Activated T-cell treated with anti-CD3 and anti-CD28 coated beads for 4 hours (primary cell): ENCODE measurements at regions not wholly inside any gene's neighbourhood (a gene's known extent, or its start where the extent isn't known, plus 50 kb on each side); places are given as distances from the start of the nearest gene placed in this dataset.
A peak's percentile ranks its signal among the peaks of the same experiment; 100 is the strongest.
"Not testable (repeated sequence)": the region's sequence is repeated elsewhere in the genome, so short reads cannot be mapped to it uniquely, and the experiment has no call there.

Experiments
- DNase-seq: peaks from one replicate; pipeline ENCODE4 v3.0.0-alpha.2; 2020

DNA sequence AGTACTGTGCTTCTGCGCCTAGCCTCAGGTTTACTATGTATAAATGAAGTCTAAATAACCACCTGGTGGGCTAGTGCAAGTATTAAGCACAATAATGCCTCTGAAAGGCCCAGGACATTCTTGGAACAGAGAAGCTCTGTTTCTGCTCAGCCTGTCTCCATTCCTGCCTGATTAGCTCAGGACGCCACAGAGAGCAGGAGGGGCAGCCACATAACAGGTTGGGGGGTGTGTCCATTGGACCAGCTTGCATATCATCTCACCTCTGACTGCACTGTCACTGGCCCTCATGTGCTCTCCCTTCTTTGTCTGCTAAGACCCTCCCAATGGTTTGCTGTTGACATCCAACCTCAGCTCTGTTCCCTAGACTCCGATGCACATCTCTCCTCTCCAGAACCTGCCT, 52.8 kb upstream of the IKZF1 start:
- DNase-seq = no peak

DNA sequence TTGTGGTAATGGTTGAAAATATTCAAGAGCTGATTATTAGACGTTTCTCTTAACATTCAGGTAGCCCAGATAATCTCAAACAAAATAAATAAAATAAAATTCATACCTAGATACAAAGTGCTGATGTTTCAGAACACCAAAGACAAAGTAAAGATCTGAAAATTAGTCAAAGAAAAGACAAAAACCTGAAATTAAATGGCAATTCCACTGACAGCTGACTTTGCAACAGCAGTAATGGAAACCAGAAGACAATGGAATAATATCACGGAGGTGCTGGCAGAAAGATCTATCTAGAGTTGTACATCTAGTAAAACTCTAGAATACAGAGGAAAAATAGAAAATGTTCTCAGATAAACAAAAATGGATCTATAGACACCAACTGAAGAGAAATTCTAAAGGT, 58.0 kb upstream of the IKZF1 start:
- DNase-seq = no peak

DNA sequence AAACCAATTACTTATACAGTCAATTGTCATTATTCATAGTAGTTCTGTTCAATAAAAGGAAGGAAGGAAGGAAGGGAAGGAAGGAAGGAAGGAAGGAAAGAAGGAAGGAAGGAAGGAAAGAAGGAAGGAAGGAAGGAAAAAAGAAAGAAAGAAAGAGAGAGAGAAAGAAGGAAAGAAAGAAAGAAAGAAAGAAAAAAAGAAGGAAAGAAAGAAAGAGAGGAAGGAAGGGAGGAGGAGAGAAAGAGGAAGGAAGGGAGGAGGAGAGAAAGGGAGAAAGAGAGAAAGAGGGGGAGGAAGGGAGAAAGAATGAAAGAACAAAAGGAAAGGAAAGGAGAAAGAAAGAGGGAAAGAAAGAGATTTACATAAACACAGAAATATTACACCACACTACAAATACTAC, 62.4 kb upstream of the IKZF1 start:
- not testable (repeated sequence) for DNase-seq

DNA sequence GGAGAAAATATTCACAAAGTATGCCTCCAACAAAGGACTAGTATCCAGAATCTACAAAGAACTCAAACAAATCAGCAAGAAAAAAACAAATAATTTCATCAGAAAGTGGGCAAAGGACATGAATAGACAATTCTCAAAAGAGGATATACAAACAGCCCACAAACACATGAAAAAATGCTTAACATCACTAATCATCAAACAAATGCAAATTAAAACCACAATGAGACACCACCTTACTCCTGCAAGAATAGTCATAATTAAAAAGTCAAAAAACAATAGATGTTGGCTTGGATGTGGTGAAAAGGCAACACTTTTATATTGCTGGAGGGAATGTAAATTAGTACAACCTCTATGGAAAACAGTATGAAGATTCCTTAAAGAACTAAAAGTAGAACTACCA, 63.8 kb upstream of the IKZF1 start:
- not testable (repeated sequence) for DNase-seq

DNA sequence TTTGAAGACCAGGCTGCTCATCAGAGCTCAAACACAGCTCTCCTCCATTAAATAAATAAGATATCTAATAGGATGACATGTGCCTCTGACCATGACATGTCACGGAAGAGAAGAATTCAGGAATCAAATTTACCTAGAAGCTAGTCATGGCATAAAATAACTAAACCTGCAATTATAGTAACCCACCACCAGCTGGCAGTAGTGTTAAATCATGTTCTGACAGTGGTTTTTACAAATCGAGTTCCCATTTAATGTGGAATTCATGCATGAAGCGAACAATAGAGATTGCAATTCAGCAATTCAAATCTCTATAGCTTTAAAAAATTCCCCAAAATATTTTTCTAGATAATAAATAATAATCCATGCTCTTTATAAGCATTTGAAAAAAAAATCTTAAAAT, 74.6 kb upstream of the IKZF1 start:
- DNase-seq = no peak

DNA sequence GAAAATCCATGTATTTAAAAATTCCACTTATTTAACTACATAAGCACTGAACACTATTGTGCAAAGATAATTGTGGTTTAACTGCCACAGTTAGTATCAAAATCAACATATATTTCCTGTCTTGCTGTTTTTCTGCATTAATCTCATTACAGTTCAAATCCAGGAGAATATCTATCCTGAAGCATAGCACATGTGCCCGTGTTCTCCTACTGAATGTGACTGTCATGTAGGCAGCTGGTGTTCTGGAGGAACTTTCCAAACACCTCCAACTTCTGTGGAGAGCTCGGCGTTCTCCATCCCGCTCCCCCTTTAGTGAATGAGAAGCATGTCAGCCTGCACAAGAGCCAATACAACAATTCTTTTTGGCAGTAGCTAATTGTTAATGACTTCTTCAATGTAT, 76.4 kb upstream of the IKZF1 start:
- no peak for DNase-seq

DNA sequence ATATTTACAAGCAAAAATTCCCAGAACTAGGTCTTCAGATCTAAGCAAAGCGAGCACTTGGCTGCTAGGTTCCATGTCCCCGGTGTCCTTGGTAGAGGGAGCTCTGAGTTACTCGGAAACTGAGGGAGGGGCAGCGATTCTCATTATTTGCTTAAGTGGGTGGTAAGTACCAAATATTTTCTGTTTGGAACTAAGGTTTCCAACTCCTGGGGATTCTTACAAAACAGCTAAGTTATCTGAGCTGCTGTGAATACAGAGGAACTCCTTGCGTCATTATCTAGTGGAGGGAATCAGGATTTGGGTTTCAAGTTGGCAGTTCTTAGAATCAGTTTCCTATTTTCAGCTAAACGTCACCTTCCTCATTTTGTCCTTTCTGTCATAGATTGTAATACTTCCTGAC, 76.8 kb upstream of the IKZF1 start:
- DNase-seq = no peak

DNA sequence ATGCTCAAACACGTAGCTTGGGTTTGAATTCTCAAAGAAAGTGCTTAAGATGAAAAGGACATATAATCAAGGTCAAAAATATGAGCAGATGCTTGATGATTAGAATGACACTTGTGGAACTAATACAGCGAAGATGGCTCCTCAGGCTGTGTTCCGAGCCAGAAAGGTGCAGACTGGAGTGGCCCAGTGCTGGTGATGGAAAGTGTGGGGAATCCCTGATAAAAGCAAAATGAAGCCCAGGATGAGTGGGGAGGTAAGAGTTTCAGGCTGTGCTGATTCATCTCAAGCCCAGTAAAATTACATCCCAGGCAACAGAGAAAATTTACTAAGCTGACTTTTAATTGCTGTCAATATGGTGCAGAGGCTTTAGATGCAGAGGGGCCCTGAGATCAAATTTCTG, 77.8 kb upstream of the IKZF1 start:
- no peak for DNase-seq

DNA sequence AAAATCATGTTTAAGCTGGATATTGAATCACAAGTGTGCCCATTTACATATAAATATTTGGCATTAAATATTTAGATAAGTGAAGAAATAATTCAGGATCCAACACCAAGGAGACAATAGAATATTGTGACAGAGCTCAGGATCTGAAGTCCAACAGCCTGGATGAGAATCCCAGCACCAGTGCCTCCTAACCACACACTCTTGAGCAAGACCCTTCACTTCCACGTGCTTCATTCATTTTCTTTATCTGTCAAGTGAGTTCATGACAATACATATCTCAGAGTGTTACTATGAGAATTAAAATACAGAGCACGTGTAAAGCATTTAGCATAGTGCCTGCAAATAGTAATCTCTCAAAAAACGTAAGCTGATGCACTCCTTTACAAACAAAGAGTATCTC, 78.4 kb upstream of the IKZF1 start:
- DNase-seq = no peak

DNA sequence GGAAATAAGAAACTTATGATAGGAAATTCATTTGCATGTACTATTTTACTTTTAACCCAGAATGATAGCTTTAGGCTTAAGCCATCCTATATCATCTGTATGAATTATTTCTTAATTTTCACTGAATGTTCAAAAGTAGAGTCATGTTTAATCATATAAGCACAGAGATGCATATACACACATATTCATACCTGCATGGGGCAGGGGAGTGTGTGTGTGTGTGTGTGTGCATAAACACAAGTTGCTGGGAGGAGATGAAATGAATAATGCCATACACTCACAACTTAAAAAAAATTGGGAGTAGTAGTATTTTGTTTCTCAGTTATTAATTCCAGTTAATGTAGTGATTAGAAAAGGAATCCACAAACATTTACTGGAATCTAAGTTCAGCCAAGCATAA, 83.1 kb upstream of the IKZF1 start:
- no peak for DNase-seq

DNA sequence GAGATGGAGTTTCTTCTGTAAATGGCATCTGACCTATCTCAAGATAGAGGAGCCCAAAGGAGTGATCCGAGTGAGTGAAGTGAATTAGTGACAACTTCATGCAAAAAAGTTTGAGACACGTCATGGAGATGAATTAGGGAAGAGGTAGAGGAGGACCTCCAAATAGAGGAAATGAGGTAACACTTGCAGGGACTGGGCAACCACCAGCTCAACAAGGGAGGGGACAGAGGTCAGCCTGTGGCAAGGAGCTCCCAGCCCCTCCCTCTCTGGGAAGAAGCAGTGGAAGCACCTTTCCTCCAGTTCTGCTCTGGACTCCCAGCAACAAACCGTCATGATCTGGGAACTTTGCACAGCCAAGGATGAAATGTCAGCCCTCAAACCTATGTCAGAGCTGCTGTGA, 83.5 kb upstream of the IKZF1 start:
- DNase-seq = no peak

DNA sequence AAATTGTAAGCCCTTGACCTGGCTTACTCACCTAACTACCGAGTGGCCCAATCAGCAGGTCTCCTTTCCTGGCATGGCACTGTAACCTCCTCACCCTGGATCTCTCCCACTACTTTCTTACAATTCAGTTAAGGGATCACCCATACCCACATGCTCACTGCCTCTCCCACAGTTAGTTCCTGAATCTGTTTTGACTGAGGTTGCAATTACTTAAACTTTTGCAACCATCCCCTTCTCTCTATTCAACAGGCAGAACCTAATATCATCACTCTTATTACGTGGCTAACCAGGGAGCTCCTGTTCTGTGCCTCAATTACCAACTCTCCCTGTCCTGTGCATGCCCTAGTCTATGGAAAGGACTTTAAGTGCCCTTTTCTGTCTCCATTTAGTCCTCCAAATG, 84.2 kb upstream of the IKZF1 start:
- no peak for DNase-seq

DNA sequence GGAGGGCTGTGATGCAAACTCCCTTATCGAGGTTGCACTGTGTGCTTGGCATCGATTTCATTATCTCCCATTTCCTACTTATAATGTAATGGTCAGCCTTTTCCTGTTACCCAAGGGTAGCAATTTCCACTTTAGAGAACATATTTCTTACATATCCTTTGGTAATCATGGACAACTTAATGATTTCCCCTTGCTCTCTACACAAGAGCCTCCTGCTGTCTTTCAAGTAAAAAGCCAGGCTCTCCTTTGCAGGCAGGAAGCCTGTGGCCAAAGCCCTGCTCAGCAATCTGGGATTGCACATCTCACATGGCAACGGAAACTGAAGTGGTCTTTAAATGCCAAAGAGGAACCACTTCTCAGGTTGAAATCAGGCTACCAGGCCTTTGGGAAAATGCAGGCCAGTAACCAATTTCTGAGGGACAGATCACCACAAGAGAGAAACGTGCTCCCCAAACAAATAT, 86.7 kb upstream of the IKZF1 start:
- DNase-seq = no peak

DNA sequence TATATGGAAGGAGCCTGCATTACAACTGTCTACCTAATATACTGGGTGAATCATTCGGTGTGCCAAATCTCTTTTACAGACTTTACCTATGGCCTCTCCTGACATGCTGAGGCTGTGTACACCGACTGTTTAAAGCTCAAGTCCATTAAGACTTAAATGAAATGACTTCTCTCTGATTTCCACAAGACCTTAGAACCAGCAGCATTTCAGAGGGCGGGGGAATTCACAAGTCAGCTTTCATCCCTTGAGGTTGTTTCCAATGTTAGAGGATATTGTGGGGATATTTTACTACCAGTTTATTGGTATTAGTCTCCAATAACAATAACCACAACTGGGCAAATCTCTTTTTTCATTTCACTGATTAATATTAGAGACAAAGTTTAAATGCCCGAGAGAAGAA, 87.1 kb upstream of the IKZF1 start:
- DNase-seq = no peak

DNA sequence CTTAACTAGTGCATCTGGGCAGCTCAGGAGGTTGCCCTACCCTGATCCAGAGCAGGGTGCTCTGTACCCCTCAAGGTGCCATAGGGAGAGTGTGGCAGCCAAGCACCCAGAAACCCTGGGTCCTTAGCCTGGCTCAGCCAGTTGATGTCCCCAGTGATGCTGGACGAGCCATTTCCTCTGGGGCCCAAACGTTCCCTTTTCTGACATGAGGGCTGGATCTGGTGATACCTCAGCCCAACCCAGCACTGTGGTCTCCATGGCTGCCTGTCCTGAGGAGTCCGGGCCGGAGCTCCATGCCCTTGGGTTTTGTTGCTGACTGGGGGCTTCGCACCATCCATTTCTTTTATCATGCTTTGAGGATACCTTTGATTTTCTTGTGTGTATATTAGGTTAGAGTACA, 87.9 kb upstream of the IKZF1 start:
- no peak for DNase-seq

DNA sequence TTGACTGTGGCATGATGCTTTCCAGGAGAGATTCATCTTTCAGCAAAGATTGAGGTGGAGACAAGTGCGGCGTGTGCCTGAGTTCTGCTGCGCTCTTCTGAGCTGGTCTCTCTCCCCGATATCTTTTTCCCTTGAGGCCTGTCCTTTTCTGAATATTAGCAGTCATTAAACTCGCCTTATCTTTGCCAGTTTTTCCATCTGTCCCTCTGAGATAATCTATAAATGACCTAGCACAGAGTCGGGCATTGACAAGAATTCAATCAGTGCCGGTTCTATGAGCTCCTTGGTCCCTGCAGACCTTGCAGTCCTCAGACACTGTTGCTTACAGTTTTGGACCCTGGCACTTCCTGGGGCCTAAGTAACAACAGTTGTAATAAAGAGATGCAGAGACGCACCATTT, 89.7 kb upstream of the IKZF1 start:
- DNase-seq = no peak

DNA sequence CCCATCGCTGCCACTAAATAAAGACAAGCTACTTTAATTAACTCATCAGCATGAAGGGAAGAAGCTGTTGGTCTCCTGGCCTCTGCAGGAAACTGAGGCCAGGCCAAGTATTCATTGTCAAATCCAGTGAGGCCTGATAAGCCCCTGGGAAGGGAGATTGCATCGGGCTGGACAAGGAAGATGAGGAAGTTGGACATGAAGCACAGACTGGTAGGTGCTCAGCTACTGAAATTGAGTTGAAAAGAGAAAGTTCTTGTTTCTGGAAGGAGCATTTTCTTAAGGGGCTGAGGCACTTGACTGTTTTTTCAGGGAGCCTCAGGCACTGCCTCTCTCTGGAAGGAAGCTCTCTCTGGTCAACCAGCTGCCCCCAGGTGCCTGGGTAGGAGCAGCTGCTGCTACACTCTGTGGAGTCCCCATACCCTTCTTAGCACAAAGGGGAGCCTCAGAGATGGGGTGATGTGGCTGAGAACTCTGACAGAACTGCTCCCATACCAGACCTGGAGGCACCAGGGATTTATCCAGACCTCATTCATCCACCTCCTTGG, 90.3 kb upstream of the IKZF1 start:
- no peak for DNase-seq

DNA sequence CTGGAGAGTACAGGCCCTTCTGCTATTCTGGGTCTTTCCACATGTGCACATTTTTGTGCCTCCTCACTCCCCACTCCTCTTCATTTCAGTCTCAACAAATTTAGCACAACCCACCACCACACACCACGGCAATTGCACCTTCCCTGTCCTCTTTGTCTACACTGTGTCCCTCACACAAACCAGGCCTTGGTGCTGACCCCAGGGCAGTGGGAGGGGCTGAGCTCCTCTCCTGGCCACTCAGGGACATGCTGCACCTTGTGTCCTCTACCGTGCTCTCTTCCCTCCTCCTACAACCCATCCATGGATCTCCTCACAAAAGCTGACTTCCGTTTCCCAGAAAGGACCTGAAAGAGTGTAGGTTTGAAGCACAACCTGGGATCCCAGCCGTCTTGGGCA, 90.9 kb upstream of the IKZF1 start:
- no peak for DNase-seq

DNA sequence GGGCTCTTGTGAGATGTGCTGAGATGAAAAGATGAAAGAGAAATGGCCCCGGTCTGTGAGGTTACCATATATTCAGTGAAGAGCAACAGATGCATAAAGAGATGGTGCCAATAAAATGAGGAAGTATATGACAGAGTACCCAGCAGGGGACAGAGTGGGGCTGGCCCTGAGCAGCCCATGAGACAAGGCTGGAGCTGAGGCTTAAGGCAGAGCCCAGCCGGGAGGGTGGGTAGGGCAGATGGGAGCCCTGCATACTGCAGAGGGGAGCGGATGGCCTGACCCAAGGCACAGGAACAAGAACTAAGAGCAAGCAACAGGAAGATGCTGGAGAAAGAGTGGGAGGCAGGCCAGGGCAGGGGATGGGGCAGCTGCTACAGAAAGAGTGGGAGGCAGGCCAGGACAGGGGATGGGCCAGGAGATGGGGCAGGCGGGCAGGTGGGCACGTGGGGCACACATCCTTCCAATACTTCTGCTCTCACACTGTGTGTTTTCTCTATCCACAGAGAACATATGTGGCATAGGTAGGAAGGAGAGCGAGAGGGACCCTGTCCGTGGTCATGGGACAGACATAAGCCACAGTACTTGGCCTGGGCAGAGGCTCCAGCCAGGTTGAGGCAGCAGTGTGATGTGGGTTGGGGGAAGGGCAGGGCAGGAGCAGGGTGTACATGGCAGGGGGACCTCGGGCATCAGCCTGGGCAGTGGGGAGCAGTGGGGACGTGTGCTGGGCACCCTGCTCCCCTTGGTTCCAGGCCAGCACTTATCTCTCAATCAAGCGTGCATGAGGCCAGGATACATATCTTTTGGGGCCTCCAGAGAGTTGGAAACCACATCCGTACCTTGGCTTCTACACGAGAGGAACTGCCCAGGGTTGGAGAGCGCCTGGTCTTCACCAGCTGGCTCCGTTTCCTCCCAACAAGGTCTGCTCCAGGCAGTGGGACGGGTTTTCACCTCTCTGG, 91.6 kb upstream of the IKZF1 start:
- no peak for DNase-seq

DNA sequence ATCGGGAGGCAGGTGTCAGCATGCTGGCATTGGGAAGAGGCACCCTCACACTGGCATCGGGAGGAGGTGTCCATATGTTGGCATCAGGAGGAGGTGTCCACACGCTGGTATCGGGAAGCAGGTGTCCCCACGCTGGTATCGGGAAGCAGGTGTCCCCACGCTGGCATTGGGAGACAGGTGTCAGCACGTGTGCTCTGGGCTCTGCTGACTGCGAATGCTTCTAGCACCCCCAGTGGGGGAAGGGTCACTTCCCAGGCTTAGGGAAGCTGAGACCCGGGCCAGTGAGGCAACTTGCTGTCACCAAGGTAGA, 92.5 kb upstream of the IKZF1 start:
- DNase-seq = no peak

DNA sequence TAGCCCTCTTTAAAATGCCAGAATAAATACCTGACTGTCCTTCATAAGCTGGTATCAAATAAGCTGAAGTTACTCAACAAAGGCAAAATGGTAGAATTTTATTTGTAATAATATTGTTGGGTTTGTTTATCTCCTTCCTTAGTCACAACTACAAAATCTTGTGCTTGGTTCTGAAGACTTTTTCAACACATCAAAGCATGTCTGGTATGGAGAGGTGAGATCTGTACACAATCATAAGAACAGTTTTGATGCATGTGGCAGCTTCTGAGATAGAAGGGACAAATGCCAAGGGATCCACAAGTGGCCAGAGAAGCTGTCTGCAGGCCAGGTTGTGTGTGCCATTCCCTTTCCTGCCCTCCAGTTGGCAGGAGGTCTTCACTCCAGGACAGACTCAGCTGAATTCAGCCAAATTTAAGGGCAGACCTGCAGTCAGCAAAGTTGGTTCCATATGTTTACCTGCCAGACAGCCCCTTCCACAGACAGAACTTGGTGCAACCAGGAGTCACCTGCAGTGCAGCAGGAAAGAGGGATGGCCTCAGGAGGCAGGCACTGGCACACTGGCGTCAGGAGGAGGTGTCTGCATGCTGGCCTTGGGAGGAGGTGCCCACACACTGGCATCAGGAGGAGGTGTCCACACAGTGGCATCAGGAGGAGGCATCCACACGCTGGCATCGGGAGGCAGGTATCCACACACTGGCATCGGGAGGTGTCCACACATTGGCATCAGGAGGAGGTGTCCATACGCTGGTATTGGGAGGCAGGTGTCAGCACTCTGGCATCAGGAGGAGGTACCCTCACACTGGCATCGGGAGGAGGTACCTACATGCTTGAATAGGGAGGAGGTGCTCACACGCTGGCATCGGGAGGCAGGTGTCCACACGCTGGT, 93.1 kb upstream of the IKZF1 start:
- DNase-seq = no peak

DNA sequence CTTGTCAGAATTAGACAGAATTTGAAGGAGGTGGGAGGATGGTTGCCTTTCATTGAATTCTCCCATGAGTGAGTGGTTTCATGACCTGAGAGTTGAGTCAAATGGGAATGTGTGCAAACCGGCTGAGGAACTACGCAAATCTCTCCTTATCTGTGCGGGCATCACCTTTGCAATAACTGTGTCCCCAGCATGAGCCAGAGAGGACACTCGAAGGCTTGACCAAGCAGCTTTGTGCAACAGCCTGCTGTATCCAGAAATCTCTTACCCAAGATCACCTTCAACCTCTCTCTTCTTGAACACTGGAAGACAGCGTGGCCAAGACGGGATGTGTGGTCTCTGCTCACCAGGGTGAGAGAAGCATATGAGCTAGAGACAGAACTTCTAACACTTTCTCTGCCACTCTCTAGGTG, 93.8 kb upstream of the IKZF1 start:
- no peak for DNase-seq

DNA sequence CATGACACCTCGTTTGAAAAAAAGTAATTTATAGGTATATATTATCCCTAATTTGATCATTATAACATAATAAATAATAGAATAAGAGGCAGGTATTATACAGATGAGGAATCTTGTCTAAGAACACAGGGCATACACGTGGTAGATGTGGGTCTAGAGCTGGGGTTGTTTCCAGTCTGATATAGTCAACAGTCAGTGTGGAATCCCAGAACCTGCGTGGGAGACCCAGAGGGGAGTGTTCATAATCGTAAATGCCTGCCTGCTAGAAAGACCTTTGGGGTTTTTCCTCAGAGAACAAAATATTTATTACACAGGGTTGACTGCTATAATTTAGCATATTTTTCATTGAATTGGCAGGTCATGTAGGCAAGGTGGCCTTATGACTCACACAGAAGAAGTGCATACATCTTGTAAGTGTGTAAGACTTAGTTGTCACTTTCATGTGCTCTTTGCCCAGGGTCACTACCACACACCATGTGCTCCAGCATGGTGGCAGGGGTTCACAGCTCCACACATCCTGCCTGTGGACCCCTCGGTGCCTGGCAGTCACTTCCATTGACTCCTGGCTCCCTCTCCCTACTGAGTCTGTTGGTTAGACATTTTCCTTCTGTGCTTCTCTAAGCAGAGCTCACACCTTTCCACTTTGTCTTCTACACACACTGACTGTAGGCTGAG, 94.9 kb upstream of the IKZF1 start:
- DNase-seq = peak; percentile 40
